NCI-H187 (cell line): ENCODE measurements at regions not wholly inside any gene's neighbourhood (a gene's known extent, or its start where the extent isn't known, plus 50 kb on each side); places are given as distances from the start of the nearest gene placed in this dataset.
"Not testable (repeated sequence)": the region's sequence is repeated elsewhere in the genome, so short reads cannot be mapped to it uniquely, and the experiment has no call there.

Source experiments
- DNase-seq, 2 experiments: peaks; one replicate each; lab custom pipeline; 2025; lab: John Stamatoyannopoulos, UW

DNA sequence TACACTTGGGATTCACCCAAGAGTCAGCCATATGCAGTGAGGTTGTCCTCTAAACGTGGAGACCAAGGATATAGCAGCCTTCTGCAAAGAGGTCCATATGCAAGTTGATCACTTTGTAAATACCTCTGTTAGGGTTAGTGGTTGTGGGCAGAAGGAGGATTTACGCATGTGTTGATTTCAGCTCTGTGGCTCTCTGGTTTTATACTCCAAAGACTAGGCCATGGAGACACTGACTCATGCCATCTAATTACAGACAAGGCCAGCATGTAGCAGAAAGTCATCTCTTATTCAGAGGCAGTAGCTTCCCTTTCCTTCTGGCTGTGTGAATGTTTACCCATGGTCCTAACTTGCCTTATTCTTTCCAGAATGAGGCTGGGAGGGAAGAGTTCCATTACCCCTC, 140.9 kb upstream of the GOLGA6L4 start:
- DNase-seq: not testable (repeated sequence)

DNA sequence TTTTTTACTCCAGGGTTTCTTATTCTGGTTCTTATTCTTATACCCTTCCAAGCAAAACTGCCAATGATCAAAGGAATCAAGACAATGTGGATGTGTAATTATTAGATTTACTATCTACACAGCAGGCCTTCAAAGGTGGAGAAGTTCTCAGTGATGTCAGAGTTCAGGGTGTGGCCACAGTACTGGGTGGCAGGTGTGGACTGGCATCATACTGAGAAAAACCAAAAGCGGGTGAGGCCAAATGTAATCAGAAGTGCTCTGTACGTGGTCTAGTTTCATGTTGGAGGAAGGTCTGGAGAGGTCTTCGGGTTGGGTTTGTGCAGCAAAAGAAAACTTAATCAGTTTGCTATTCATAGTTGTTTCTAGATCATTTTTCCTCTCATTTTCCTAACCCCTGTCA, 138.5 kb upstream of the GOLGA6L4 start:
- DNase-seq: not testable (repeated sequence)

DNA sequence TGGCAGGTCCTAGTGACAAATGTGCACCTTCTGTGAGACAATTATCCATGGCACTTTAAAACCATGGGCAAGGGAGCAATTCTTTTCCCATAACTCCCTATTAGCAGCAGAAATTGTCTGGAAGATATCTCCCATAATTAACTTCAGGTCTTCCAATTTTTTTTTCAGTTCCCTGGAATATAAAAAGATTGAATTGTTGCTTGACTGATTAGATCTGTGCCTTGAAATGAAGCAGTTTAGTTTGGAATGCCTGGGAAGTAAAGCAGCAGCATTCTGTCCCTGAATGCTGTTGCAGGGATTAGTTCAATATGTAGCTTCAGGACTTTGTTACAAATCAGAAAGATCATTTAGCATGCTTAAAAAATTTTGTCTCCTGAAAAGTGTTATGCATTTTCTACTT, 137.0 kb upstream of the GOLGA6L4 start:
- no peak for DNase-seq

DNA sequence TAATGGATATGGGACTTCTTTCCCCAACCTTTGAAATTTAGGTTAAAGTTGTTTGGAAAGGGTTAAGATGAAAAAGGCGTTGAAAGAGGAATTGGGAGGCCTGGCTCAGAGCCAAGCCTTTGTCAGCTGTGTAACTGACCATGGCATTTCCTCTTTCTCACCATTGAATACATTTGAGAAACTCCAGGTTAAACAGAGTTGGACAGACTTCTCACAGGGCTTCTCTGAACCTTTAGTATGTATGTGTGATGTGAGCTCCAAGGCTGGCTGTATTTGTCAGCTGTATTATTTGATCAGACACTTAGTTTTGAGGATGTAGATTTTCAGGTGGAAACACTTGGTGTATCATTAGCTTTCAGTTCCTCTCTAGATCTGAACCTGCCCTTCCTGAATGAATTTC, 136.4 kb upstream of the GOLGA6L4 start:
- no peak for DNase-seq

DNA sequence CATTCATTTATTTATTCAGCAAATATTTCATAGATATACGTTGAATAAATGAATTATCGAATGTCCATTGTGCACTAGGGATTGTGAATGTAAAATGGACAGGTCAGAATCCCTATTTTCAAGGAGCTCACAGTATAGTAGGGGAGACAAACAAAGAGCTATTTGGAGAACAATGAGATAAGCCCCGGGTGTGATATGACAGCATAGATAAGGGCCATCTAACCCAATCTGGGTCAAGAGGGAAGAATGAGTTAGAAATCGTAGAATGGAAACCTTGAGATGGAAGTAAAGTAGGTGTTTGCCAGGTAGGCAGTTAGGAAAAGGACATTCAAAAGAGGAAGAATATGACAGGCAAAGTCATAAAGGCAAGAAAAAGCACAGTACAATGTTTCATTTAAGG, 132.2 kb upstream of the GOLGA6L4 start:
- DNase-seq: no peak

DNA sequence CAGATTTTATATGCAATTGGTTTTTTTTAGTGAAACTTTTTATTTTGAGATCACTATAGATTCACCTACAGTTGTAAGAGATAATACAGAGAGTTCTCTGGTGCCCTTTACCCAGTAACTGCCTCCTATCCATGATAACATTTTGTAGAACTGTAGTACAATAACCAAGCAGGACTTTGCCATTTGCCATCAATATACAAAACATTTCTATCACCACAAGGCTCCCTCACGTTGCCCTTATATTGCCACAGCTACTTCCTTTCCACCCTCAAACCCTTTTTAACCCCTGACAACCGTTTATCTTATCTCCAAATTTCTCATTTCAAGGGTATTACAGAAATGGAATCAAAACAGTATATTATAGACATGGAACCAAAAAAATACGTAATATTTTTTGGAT, 130.7 kb upstream of the GOLGA6L4 start:
- DNase-seq: no peak

DNA sequence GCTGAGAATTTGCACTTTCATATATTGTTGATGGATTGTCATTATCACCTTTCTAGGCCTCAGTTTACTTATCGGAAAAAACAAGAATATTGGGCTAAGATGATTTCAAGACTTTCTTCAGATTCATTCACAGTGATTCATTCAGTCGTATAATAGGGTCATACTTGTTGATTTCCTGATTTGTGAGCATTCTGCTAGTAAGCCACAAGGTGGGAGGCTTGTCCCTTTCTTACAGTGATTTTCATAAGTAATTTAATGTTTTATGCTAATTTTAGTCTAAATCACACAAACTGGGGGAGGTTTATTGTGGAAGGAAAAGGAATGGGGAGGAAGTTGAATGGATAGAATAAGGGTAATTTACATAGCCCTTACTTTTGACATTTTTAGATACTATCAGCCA, 126.8 kb upstream of the GOLGA6L4 start:
- no peak for DNase-seq

DNA sequence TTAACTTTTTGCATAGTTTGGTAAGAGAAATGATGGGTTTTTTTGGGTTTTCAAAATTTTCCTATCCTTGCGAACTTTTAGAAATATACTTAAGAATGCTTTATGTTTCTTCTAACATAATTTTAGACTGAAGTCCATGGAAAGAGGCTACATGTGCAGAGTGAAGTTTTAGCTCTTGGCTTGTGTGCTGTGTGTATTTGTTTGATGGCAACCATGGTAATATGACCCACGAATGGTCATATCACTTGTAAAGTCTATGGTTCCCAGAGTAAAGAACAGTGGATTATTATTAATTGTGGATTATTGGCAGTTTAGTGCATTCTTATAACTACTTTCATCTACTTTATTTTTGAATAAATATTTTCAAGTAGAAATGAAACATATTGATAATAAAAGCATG, 124.0 kb upstream of the GOLGA6L4 start:
- no peak for DNase-seq

DNA sequence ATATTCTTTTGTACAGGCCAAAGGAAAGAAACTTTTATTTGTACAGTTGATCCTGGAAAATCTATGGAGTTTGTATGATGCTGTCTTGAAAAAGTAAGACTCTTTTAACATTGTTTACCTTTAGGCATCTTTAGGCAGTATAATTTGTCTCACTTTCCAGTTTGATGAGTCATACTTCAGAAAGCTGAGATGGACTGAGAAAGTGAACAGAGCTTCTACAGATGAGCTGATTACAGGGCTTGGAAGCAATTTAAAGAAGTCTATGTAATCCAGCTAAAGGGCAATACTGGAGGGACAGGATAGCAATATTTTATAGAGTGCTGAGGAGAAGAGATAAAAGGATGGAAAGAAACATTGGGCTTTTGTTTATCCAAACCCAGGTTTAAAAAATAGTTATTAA, 123.5 kb upstream of the GOLGA6L4 start:
- no peak for DNase-seq

DNA sequence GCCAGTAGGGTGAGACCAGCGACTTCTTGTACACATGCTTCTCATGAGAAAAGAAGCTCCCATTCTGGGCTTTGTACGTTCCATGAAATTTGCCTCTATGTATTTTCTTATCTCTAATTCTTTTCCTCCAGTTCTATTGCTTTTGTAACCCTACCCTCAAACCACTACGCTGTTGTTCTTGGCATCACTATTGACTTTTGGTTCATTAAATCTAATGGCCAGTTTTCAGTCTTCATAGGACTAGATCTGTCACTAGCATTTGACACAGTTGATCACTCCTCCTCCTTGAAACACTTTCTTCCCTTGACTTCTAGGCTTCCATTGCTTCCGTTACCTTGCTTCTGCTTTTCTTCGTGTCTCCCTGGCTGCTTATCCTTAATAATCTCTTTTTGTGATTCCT, 121.7 kb upstream of the GOLGA6L4 start:
- DNase-seq: no peak

DNA sequence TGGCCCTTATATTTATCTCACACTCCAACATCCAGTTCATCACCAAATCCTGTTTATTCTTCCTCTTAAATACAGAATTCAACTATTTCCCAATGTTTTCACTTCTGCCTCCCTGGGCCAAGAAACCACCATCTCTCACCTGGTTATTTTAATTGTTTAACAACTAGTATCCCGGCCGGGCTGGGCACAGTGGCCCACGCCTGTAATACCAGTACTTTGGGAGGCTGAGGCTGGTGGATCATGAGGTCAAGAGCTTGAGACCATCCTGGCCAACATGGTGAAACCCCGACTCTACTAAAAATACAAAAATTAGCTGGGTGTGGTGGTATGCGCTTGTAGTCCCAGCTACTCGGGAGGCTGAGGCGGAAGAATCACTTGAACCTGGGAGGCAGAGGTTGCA, 120.9 kb upstream of the GOLGA6L4 start:
- DNase-seq: not testable (repeated sequence)

DNA sequence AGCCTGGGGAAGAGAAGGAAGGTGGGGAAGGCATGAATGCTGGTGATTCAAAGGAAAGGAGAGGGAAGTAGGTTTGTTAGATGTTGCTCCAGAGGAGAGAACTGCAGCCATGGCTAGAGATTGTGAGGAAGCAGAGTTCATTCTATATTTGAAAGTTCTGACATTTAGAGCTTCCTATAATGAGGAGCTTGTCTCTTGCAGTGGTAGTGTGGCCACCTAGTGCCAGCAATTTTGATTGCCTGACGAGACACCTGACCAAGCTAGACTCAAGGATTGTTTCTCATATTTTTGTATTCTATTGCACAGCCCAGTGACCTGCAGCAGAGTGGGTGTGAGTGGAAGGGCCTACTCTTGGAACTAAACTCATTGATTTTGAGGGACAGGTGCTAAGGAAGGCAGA, 116.2 kb upstream of the GOLGA6L4 start:
- not testable (repeated sequence) for DNase-seq

DNA sequence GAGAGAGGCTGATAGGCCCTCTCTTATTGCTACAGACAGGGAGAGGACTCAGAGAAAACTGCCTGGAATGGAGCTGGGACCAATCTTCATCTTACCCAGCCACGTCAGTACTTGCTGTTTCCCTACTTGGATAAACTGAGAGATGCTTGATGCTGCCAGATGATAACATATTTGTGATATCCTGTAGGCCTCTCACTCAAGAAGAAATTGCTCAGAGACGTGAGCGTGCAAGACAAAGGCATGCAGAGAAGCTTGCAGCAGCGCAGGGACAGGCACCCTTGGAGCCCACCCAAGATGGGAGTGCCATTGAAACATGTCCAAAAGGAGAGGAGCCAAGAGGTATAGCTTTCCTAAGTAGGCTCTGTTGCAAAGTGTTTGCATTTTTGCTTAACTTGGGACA, 114.7 kb upstream of the GOLGA6L4 start:
- DNase-seq: not testable (repeated sequence)

DNA sequence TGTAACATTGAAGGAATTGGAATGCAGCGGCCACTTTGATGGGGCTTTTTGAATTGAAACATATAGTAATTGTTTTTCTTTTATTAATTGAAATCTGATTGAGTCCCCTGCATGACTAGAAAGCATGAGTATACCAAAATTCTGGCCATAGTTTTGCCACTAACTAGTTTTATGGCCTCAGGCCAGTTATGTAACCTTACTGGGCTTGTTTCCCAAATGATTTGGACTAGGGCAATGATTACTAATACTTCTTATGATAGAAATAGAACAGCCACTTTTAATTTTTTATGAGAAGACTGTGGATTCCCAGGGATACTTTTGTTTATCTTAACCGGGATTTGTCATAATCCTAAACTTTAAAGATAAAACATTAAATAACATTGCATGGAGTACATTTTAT, 106.9 kb upstream of the GOLGA6L4 start:
- not testable (repeated sequence) for DNase-seq

DNA sequence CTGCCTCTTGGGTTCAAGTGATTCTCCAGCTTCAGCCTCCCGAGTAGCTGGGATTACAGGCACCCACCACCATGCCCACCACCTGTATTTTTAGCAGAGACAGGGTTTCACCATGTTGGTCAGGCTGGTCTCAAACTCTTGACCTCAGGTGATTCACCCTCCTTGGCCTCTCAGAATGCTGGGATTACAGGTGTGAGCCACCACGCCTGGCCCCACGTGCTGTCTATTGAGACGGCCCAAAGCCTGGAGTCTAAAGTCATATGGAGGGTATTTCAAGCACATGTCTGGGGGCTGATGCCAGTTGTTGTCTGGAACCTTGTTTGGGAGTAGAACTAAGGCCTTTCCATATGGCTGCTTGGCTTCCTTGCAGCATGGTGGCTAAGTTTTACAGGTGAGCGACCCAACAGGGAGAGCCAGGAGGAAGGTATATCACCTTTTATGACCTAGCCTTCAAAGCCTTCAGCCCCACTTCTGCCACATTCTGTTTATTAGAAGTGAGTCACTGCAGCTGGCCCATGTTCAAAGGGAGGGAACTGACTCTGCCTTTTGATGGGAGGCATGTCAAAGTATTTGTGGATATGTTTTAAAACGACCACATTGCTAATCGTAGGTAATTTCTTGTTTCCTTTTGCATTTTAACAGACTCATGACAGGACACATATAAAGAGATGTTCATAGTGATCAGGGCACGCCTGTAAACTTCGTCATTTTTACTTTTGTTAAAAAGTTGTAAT, 105.3 kb upstream of the GOLGA6L4 start:
- not testable (repeated sequence) for DNase-seq

DNA sequence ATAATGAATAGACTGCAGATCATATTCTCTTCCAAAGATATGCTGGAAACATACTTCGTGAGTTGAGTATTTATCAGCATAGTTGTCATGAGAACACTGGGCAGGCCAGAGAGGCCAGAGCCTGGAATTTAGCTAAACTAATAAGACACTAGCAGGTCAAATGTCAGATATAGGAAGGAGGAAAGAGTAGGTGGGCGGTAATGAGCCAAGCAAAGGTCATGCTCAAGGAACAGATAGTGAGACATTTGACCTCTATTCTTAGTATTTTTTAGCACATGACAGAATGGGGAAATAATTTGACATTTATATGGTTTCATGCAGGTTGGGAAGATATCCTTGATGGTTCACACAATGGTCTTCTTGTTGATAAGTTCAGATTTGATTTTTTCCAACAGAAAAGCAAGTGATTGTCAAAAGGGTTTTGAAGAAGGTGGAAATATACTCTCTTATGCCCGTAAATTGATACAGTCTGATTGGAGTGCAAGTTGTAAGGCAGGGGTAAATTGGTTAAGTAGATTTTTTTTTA, 99.6 kb upstream of the GOLGA6L4 start:
- DNase-seq: not testable (repeated sequence)

DNA sequence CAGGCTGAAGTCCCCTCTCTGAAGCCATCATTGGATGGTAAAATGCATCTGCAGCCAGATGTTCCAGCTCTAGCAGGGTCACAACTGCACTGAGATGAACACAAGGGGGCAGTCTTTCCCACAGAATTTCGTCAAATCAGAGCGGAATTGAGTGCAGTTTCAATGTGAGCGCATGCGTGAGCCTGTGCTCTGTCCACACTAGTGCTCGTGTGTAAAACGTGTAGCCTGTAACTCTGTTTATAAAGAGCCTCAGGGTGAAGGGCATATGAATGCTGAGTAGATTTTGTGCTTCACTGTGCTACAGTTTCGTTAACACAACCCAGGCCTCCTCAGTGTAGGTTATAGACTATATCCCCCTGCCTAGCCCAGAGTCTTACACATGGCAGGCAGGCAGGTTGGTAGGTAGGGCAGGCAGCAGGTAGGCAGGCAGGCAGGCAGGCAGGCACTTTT, 92.7 kb upstream of the GOLGA6L4 start:
- peak; percentile 34 to 42 for DNase-seq

DNA sequence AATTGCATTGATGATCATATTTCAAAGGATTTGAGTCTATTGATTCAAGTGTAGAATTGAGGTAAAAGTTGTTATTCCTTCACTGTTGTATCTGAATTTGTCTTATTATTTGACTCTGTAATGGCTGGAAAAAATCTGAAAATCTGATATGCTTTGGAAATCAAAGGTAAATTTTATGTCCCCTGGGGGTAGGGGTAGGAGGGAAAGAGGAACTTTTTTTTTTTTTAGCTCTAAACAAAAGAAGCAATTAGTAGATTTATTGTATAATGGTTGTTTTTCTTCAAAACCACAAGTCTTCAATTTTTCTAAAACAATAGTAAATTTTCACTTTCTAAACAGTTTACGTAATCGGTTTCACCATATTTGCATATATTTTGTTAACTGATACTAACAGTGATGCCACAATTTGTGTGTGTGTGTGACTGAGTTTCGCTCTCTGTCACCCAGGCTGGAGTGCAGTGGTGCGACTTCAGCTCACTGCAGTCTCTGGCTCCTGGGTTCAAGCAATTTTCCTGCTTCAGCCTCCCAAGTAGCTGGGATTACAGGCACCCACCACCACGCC, 91.7 kb upstream of the GOLGA6L4 start:
- no peak for DNase-seq

DNA sequence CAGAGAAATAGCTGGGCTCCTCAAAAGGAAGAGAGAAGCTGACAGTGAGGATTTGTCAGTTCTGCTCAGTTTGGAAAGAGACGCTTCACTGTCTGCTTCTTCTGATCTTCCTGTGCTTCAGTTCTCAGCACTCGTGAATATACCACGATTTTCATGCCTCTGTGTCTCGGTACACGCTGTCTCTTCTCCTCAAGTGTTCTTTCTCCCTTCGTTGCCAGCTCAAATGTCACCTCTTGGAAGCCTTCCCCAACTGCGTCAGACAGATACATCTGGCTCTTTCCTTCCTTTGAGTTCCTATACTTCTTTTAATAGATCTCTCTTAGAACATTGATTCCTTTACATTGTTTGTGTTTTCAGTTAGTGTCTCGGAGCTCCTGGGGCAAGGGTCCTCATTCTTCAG, 90.6 kb upstream of the GOLGA6L4 start:
- not testable (repeated sequence) for DNase-seq

DNA sequence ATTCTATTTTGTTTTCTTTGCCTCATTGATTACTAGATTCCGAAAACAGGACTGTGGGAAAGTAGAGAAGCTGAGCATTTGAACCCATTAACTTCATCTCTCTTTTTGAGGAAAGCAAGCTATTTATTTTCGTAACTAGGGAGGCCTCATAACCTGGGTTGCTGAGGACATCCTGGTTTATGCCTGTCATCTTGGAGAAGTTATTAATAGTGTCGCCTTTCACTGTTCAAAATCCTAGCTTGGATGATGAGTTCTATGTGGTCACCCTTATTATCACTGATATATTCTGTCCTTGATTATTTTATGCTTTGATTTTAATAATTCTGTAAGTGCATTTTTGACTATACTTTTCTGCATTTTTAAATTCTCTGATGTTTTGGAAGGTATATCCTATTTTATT, 89.3 kb upstream of the GOLGA6L4 start:
- not testable (repeated sequence) for DNase-seq

DNA sequence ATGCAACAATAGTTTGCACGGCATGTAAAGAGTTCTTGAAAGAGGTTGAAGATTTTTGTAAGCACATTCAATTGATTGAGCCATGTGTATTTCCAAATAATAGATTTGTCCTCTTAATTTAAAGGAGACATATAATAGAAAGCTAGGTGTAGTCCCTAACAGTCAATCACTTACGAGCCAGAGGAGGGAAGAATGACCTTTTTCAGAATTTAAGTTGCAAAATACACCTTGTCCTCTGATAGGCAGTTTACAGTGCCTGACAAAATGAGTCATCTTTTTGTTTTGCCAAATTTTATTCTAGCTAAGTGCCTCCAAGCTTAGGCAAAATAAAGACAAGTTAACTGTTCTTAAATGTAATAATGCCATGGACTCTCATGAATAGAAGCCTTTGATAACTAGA, 88.3 kb upstream of the GOLGA6L4 start:
- DNase-seq: not testable (repeated sequence)

DNA sequence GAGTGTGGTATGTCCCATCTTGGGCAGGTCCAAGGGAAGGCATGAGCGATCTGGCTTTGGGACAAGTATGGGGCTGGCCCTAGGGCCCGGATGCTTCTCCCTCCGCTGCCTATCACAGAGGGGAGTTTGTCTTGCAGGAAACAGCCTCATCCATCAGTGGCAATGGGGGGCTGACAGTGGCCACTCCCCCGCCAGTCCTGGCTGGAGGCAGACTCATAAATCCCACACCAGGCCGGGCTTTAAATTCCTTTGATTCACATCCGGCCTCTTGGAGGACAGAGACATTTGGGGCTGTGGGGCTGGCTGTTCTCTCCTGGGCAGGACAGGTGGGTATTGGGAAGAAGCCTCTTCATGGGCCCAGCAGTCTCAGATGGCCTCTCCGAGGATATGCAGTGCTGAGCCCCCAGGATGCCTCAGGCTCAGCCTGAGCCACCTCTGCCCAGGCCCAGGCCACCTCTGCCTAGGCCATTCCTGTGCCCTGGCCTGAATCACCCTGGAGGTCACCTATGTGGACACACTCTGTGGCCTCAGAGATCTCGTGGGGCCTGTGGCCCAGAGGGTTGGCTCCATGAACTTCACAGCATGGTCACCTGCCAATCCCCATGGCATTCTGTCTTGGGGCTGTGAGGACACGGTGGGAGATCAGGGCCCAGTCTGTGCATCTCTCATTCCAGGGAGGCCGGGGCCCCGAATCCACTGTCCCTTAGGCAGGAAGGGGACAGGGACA, 84.2 kb upstream of the GOLGA6L4 start:
- DNase-seq: no peak
